NCI-H2029 treated with DMSO at 0.1 percent for 48 hours (cell line): ENCODE measurements at regions not wholly inside any gene's neighbourhood (a gene's known extent, or its start where the extent isn't known, plus 50 kb on each side); places are given as distances from the start of the nearest gene placed in this dataset.
A peak's percentile ranks its signal among the peaks of the same experiment; 100 is the strongest.
"Not testable (repeated sequence)": the region's sequence is repeated elsewhere in the genome, so short reads cannot be mapped to it uniquely, and the experiment has no call there.

Experiments used
- DNase-seq: peaks from one replicate; lab custom pipeline; 2025; lab: John Stamatoyannopoulos, UW

GRCh38 chr13:23086968-23087623 lies 93.7 kb upstream of the SGCG start:
- no peak for DNase-seq

- peak; percentile 6 for DNase-seq
These were observed 92.9 kb upstream of the SGCG start for GRCh38 chr13:23087880-23088279.

DNA sequence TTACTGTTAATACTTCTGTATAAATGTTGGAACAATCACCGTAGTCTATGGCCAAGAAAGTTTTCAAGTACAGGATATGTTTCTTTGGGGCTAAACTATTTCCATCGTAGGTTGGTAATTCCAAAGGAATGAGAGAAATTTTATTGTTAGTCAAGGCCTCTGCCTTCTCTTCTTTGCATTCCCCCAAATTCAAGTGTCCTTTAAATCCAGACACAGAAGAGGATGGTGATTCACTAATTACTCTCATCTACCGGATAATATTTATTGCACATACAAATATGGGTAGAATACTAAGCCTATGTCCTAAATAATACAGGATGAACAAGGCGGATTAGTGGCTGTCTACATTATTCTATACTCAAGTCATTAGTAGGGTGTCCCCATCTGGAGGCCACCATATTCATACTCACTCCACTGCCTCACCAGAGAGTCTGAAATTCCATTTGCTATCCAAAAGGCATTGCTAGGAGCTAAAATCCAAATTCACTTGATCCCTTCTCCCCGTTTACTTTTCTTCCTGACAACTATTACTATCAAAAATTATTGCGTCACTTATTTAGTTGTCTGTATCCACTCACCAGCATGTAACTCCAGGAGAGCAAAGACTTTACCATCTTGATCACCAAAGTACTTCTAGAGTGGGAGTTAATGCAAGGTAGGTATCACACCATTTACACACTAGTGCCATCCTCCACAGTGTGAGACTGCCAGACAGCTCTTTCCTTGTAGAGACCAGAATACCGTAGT lies 82.4 kb upstream of the SGCG start:
- no peak for DNase-seq

GRCh38 chr13:23105051-23105450 lies 75.7 kb upstream of the SGCG start:
- no peak for DNase-seq

DNA sequence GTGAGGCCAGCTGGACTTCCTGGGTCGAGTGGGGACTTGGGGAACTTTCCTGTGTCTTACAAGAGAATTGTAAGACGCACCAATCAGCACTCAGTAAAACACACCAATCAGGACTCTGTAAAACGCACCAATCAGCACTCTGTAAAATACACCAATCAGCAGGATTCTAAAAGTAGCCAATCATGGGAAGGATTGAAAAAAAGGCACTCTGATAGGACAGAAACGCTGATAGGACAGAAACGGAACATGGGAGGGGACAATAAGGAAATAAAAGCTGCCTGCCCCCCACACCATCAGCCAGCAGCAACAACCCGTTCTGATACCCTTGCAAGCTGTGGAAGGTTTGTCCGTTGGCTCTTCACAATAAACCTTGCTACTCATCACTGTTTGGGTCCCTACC lies 73.1 kb upstream of the SGCG start:
- no peak for DNase-seq

DNA sequence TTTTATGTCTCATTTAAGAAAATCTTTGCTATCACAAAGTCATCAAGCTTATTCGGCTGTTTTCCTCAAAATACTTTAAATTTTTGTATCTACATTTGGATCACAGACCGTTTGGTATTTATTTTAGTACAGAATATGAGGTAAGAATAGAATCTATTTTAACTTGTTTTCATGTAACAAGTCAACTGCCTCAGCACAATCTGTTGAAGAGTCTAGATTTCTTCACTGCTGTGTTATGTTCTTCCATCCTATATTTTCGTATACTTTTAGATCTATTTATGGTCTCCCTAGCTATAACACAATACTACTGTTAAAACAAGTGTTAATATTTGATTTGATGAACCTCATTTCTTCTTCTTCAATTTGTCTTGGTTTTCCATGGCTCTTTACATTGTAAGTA lies 61.6 kb upstream of the SGCG start:
- no peak for DNase-seq

DNA sequence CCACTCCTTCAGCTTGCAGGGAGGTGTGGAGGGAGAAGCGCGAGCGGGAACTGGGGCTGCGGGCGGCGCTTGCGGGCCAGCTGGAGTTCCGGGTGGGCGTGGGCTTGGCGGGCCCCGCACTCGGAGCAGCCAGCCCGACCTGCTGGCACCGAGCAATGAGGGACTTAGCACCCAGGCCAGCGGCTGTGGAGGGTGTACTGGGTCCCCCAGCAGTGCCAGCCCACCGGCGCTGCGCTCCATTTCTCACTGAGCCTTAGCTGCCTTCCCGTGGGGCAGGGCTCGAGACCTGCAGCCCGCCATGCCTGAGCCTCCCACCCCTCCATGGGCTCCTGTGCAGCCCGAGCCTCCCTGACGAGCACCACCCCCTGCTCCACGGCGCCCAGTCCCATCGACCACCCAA lies 53.2 kb upstream of the SGCG start:
- not testable (repeated sequence) for DNase-seq

DNA sequence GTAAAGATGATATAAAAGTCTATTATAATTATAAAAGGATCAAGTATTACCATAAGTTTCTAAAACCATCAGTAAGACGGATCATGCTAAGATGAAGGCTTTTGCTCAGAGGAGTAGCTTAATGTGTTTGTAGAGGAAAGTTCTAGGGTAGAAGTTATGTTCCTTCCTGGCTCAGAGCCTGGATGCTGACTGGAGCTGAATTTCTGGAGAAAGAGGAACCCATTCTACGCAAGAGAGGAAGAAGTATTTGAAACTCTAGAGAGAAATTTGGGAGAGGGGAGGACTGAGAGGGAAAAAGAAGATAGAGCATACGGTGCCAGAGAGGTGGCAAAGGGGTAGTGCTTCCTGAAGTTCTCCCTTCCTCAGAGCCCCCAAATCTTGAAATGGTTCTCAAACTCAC lies 51.4 kb upstream of the SGCG start:
- DNase-seq: no peak
